Caco-2 (cell line): ENCODE measurements at regions not wholly inside any gene's neighbourhood (a gene's known extent, or its start where the extent isn't known, plus 50 kb on each side); places are given as distances from the start of the nearest gene placed in this dataset.

ENCODE experiments used
- BruUV-seq: library from RNA; stranded (reverse); fragments of 400-500 nt; replicated peaks from 2 replicates; lab custom pipeline; 2021; lab: Mats Ljungman, UMichigan
- CTCF ChIA-PET: fragments of 300-600 bp; sonication (Branson Sonifier 250); formaldehyde crosslinking; loops from one replicate; lab custom pipeline; 2022; ENCODE audit warnings: antibody characterized with exemption; lab: Charles Lee
- POLR2A ChIA-PET: fragments of 300-600 bp; sonication (Branson Sonifier 250); formaldehyde crosslinking; loops from one replicate; lab custom pipeline; 2022; ENCODE audit warnings: antibody characterized with exemption; lab: Charles Lee
- DNase-seq, 2 experiments: peaks; one replicate each; pipeline versions ENCODE4 v3.0.0 to v3.0.0-alpha.2; 2020 to 2022
- H3K27me3 ChIP-seq: replicated peaks from 2 replicates; pipeline ENCODE4 v1.6.0; 2011; ENCODE audit warnings: low read length; ENCODE audit not compliant: control insufficient read depth, insufficient read depth
- H3K36me3 ChIP-seq: 2 replicates; pipeline ENCODE4 v1.5.1; 2011; ENCODE audit warnings: low read length; ENCODE audit not compliant: control insufficient read depth, insufficient read depth
- H3K4me1 ChIP-seq: fragments of 250-450 bp; sonication (Bioruptor Pico); 2 replicates; pipeline ENCODE4 v1.5.1; 2020; ENCODE audit warnings: mild to moderate bottlenecking
- H3K4me3 ChIP-seq: 2 replicates; pipeline ENCODE4 v1.5.1; 2011; ENCODE audit warnings: low read depth, mild to moderate bottlenecking, control low read depth, low read length
- H3K9me3 ChIP-seq: fragments of 250-450 bp; sonication (Bioruptor Pico); 2 replicates; pipeline ENCODE4 v1.5.1; 2020; ENCODE audit warnings: mild to moderate bottlenecking, moderate library complexity
- H3K27ac Mint-ChIP-seq: one replicate; pipeline ENCODE4 v1.8.0; 2022; ENCODE audit warnings: mixed read lengths; ENCODE audit not compliant: unreplicated experiment
- H3K27me3 Mint-ChIP-seq: one replicate; pipeline ENCODE4 v1.8.0; 2022; ENCODE audit warnings: mixed read lengths; ENCODE audit not compliant: insufficient read depth, unreplicated experiment
- H3K36me3 Mint-ChIP-seq: one replicate; pipeline ENCODE4 v1.8.0; 2022; ENCODE audit warnings: mild to moderate bottlenecking, mixed read lengths; ENCODE audit not compliant: insufficient read depth, unreplicated experiment
- H3K4me1 Mint-ChIP-seq: one replicate; pipeline ENCODE4 v1.8.0; 2022; ENCODE audit warnings: low read depth, mixed read lengths; ENCODE audit not compliant: unreplicated experiment
- H3K4me3 Mint-ChIP-seq: one replicate; pipeline ENCODE4 v1.8.0; 2022; ENCODE audit warnings: mild to moderate bottlenecking, moderate library complexity, mixed read lengths; ENCODE audit not compliant: unreplicated experiment
- H3K9me3 Mint-ChIP-seq: one replicate; pipeline ENCODE4 v1.8.0; 2022; ENCODE audit warnings: mixed read lengths; ENCODE audit not compliant: unreplicated experiment
- CTCF ChIP-seq, 2 experiments: fragments of 200-600 bp in 1 of 2; IDR thresholded peaks; 1 replicate in 1 of 2; 2 replicates in 1 of 2; pipeline versions ENCODE4 v1.5.1 to v1.8.0; 2011 to 2022; ENCODE audit warnings: antibody characterized with exemption in 1 of 2, control low read depth in 1 of 2, inconsistent platforms in 1 of 2, low read depth in 1 of 2, low read length in 1 of 2, mild to moderate bottlenecking in 1 of 2, moderate library complexity in 1 of 2; ENCODE audit not compliant: insufficient read depth in 1 of 2, severe bottlenecking in 1 of 2, unreplicated experiment in 1 of 2
- intact Hi-C: fragments of 100-400 bp; cut with micrococcal nuclease; formaldehyde crosslinking; loops from one replicate; pipeline ENCODE4 v1.10.0; 2022; ENCODE audit not compliant: unreplicated experiment

- Histone ChIP-seq H3K36me3 (no peaks in the 10 kb centered on the region), H3K4me3 (no peak overlapping the region), H3K27me3 (no peaks in the 10 kb centered on the region), H3K9me3 (0 out of 2 replicates have a peak, but pooled peaks cover 13% of the 10 kb centered on the region), H3K4me1 (no peaks in the 10 kb centered on the region)
- no peak for DNase-seq
- BruUV-seq = no TSS peak
- no peak for TF ChIP-seq CTCF (IDR thresholded peaks at IDR 0.05; ENCODE audit: insufficient read depth in 1 of 2, low read depth in 1 of 2, low read length in 1 of 2, severe bottlenecking in 1 of 2, unreplicated experiment in 1 of 2)
- Mint-ChIP-seq H3K9me3 (no peaks in the 10 kb centered on the region), H3K4me1 (no peaks in the 10 kb centered on the region), H3K27me3 (no peaks in the 10 kb centered on the region), H3K27ac (no peak overlapping the region), H3K36me3 (no peaks in the 10 kb centered on the region), H3K4me3 (no peak overlapping the region)
- ChIA-PET POLR2A (no interaction called here), CTCF (no interaction called here)
- intact Hi-C loops = no loop called here
Observed at GRCh38 chr5:39486790-39487189, 62.0 kb upstream of the DAB2 start.

GRCh38 chr5:39486361-39486760 lies 61.6 kb upstream of the DAB2 start:
- H3K9me3 Mint-ChIP-seq = no peaks in the 10 kb centered on the region
- CTCF ChIA-PET = no interaction called here
- Histone ChIP-seq H3K27me3 (no peaks in the 10 kb centered on the region), H3K9me3 (0 out of 2 replicates have a peak, but pooled peaks cover 8% of the 10 kb centered on the region), H3K4me1 (no peaks in the 10 kb centered on the region), H3K4me3 (no peak overlapping the region), H3K36me3 (no peaks in the 10 kb centered on the region)
- no peak for TF ChIP-seq CTCF (IDR thresholded peaks at IDR 0.05; ENCODE audit: insufficient read depth in 1 of 2, low read depth in 1 of 2, low read length in 1 of 2, severe bottlenecking in 1 of 2, unreplicated experiment in 1 of 2)
- H3K4me3 Mint-ChIP-seq = no peak overlapping the region
- BruUV-seq = no TSS peak
- intact Hi-C loops = no loop called here
- DNase-seq = no peak
- no peaks in the 10 kb centered on the region for H3K27me3 Mint-ChIP-seq
- no peaks in the 10 kb centered on the region for H3K4me1 Mint-ChIP-seq
- H3K36me3 Mint-ChIP-seq = no peaks in the 10 kb centered on the region
- H3K27ac Mint-ChIP-seq = no peak overlapping the region
- POLR2A ChIA-PET = no interaction called here

GRCh38 chr5:39485079-39485478 lies 60.3 kb upstream of the DAB2 start:
- no peaks in the 10 kb centered on the region for H3K36me3 ChIP-seq
- BruUV-seq = no TSS peak
- peaks cover 3% of the 10 kb centered on the region for H3K4me1 Mint-ChIP-seq
- H3K27me3 Mint-ChIP-seq = no peaks in the 10 kb centered on the region
- 0 out of 2 replicates have a peak, but pooled peaks cover 2% of the 10 kb centered on the region for H3K9me3 ChIP-seq
- H3K27ac Mint-ChIP-seq = no peak overlapping the region
- no peak for DNase-seq
- H3K36me3 Mint-ChIP-seq = no peaks in the 10 kb centered on the region
- ChIA-PET CTCF (interaction anchor here (0.8 kb wide), 1 partner anchor 60 kb away, joined by 3 read pairs; the partner anchor contains the start of gene DAB2), POLR2A (no interaction called here)
- intact Hi-C loops = no loop called here
- H3K4me3 ChIP-seq = no peak overlapping the region
- peaks cover 4% of the 10 kb centered on the region; the same call in 1 of the 2 replicates for H3K4me1 ChIP-seq
- H3K4me3 Mint-ChIP-seq = no peak overlapping the region
- TF ChIP-seq CTCF (IDR thresholded peaks at IDR 0.05; ENCODE audit: insufficient read depth in 1 of 2, low read depth in 1 of 2, low read length in 1 of 2, severe bottlenecking in 1 of 2, unreplicated experiment in 1 of 2) = no peak
- H3K9me3 Mint-ChIP-seq = no peaks in the 10 kb centered on the region
- H3K27me3 ChIP-seq = no peaks in the 10 kb centered on the region
